Heart left ventricle (tissue), 16 donors: ENCODE measurements at regions not wholly inside any gene's neighbourhood (a gene's known extent, or its start where the extent isn't known, plus 50 kb on each side); places are given as distances from the start of the nearest gene placed in this dataset.

Experiments used
- ATAC-seq, 4 donors: fragments of 200-7000 bp; cut with Tn5 transposase; one replicate each; pipeline ENCODE4 v1.9.1; 2020 to 2022; ENCODE audit warnings: moderate library complexity in 4 of 4, mild to moderate bottlenecking in 3 of 4, moderate number of reproducible peaks in 1 of 4
- DNase-seq, 5 donors: peaks; one replicate each; pipeline ENCODE4 v3.0.0-alpha.2; 2020
- H3K27ac ChIP-seq, 12 donors: fragments of 200-600 bp; sonication (generic) in 4 of 12; one replicate each; pipeline versions ENCODE4 v1.5.0 to v1.8.0; 2016 to 2022; ENCODE audit warnings: mild to moderate bottlenecking in 2 of 12
- H3K27me3 ChIP-seq, 9 donors: fragments of 200-600 bp; sonication (generic) in 2 of 9; one replicate each; pipeline versions ENCODE4 v1.5.1 to v1.8.0; 2016 to 2022; ENCODE audit warnings: mild to moderate bottlenecking in 3 of 9
- H3K36me3 ChIP-seq, 9 donors: fragments of 200-600 bp; sonication (generic) in 2 of 9; one replicate each; pipeline versions ENCODE4 v1.5.0 to v1.8.0; 2018 to 2022; ENCODE audit warnings: mild to moderate bottlenecking in 2 of 9
- H3K4me1 ChIP-seq, 12 donors: fragments of 200-600 bp; sonication (generic) in 4 of 12; one replicate each; pipeline versions ENCODE4 v1.5.0 to v1.8.0; 2016 to 2022; ENCODE audit warnings: mild to moderate bottlenecking in 3 of 12
- H3K4me3 ChIP-seq, 12 donors: fragments of 200-600 bp; sonication (generic) in 4 of 12; one replicate each; pipeline versions ENCODE4 v1.5.0 to v1.8.0; 2017 to 2022; ENCODE audit warnings: mild to moderate bottlenecking in 9 of 12, moderate library complexity in 4 of 12
- H3K9me3 ChIP-seq, 12 donors: fragments of 200-600 bp; sonication (generic) in 4 of 12; one replicate each; pipeline versions ENCODE4 v1.5.0 to v1.8.0; 2016 to 2022; ENCODE audit warnings: mild to moderate bottlenecking in 1 of 12
- CTCF ChIP-seq, 12 donors: fragments of 200-600 bp; sonication (generic) in 4 of 12; IDR thresholded peaks; one replicate each; pipeline versions ENCODE4 v1.5.0 to v1.8.0; 2018 to 2022; ENCODE audit warnings: antibody characterized with exemption in 12 of 12, mild to moderate bottlenecking in 5 of 12
- POLR2A ChIP-seq, 2 donors: fragments of 450-650 bp; IDR thresholded peaks; one replicate each; pipeline ENCODE4 v1.6.1; 2017; ENCODE audit warnings: antibody characterized with exemption in 2 of 2, mild to moderate bottlenecking in 2 of 2, moderate library complexity in 2 of 2
- WGBS, 4 donors: extraction: QIAGEN DNeasy Blood & Tissue Kit in 2 of 4; methylation state at CpG; one replicate each; pipeline versions ENCODE4 v1.1.5 to v1.1.7; 2013 to 2018; 5-methylcytosine and 5-hydroxymethylcytosine counted together
- intact Hi-C, 10 donors: fragments of 100-400 bp; cut with DNase I; formaldehyde crosslinking; loops; one replicate each; pipeline versions ENCODE4 v1.11.1 to v1.14.2; 2022
- donor health status: ischemic (EF 13 %, LVEDD 7.1; RV severe dilation, severe dysfunction).
- donor health status: healthy with polysubstance abuse.
- donor health status: DM: no; HTN: yes; CAD: no.
- donor health status: DM: no; HTN: no; CAD: no.
- donor health status: ischemic (EF 25% LVEDD 6.9; RV normal size, moderate dysfunction).
- donor health status: ischemic (EF 25% LVEDD 5.7; RV mildly dilated, moderate dysfunction).
- donor health status: healthy.
- donor health status: DM: yes; HTN: yes; CAD: no.
- donor health status: ischemic (EF 35%, LVEDD 5.7; RV mildly dilated, moderate dysfunction).
- donor health status: nonischemic (EF 11% LVEDD 7.7; RV severe dilation, severe dysfunction).
- donor health status: DM: yes; HTN: yes; CAD: no.
- donor health status: PGD.
- donor health status: ischemic (EF 29% LVEDD 5.4; RV normal size, mild dysfunction).
- donor health status: nonischemic (EF 23%, LVEDD 6.1; RV moderate dilation, normal function).

GRCh38 chr13:75935805-75936204, 299.7 kb downstream of the LMO7 start:
- WGBS, 4 donors = 76 to 99% (median 97%) methylated on average over 2 of the region's 2 CpGs
- Histone ChIP-seq H3K9me3 (peaks cover 0 to 4% (median 0%) of the 10 kb centered on the region in 12 donors), H3K36me3 (no peaks in the 10 kb centered on the region), H3K4me1 (peaks cover 0 to 9% (median 0%) of the 10 kb centered on the region in 12 donors), H3K27ac (no peak overlapping the region), H3K4me3 (no peak overlapping the region), H3K27me3 (no peaks in the 10 kb centered on the region)
- intact Hi-C loops = no loop called here
- TF ChIP-seq POLR2A (IDR thresholded peaks at IDR 0.05) (no peak), CTCF (IDR thresholded peaks at IDR 0.05) (no peak)
- no peak for DNase-seq
- ATAC-seq = no peak

- Histone ChIP-seq H3K27ac (no peak overlapping the region), H3K4me3 (no peak overlapping the region), H3K4me1 (peaks cover 0 to 9% (median 0%) of the 10 kb centered on the region in 12 donors), H3K27me3 (no peaks in the 10 kb centered on the region), H3K36me3 (no peaks in the 10 kb centered on the region), H3K9me3 (peaks cover 0 to 2% (median 0%) of the 10 kb centered on the region in 12 donors)
- WGBS, 4 donors = 72 to 84% (median 76%) methylated on average over 1 of the region's 1 CpG
- intact Hi-C loops = no loop called here
- no peak for TF ChIP-seq POLR2A (IDR thresholded peaks at IDR 0.05)
- TF ChIP-seq CTCF (IDR thresholded peaks at IDR 0.05) = no peak
- DNase-seq (no peak), ATAC-seq (no peak)
These were observed 298.8 kb downstream of the LMO7 start for GRCh38 chr13:75934889-75935288.

- DNase-seq (no peak), ATAC-seq (no peak)
- intact Hi-C loops = no loop called here
- no peak overlapping the region for H3K4me3 ChIP-seq
- H3K36me3 ChIP-seq = no peaks in the 10 kb centered on the region
- no peak for TF ChIP-seq CTCF (IDR thresholded peaks at IDR 0.05)
- no peak for TF ChIP-seq POLR2A (IDR thresholded peaks at IDR 0.05)
- peaks cover 0 to 3% (median 0%) of the 10 kb centered on the region in 12 donors for H3K9me3 ChIP-seq
- WGBS, 4 donors = 66 to 76% (median 71%) methylated on average over 4 of the region's 4 CpGs
- H3K27ac ChIP-seq = no peak overlapping the region
- H3K27me3 ChIP-seq = no peaks in the 10 kb centered on the region
- no peaks in the 10 kb centered on the region for H3K4me1 ChIP-seq
These were observed 296.5 kb downstream of the LMO7 start for GRCh38 chr13:75932636-75933035.

DNA sequence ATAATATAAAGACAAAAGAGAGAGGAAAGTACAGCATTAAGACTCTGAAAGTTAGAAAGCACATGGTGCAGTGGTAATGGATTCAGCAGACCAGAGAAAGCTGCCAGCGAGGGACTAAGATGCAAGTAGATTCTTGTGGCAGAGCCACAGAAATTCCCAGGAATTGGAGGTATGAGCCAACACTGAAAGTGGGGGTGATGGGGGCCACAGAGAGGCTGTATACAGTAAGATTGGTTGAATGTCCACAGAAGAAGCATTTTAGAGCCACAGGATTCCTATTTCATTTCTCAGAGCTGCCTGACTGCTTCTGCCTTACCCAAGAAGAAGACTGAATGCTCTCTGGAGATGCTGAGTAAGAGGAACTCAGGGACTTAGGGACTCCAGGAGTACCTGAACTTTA, 295.0 kb downstream of the LMO7 start:
- Histone ChIP-seq H3K27me3 (no peaks in the 10 kb centered on the region), H3K27ac (no peak overlapping the region), H3K9me3 (peaks cover 0 to 3% (median 0%) of the 10 kb centered on the region in 12 donors), H3K4me3 (no peak overlapping the region), H3K36me3 (no peaks in the 10 kb centered on the region), H3K4me1 (no peaks in the 10 kb centered on the region)
- intact Hi-C loops = no loop called here
- TF ChIP-seq CTCF (IDR thresholded peaks at IDR 0.05) (no peak), POLR2A (IDR thresholded peaks at IDR 0.05) (no peak)
- ATAC-seq (no peak), DNase-seq (no peak)
- 73 to 88% (median 81%) methylated on average over 1 of the region's 1 CpG for WGBS, 4 donors
